GM21786 (cell line): ENCODE measurements at regions not wholly inside any gene's neighbourhood (a gene's known extent, or its start where the extent isn't known, plus 50 kb on each side); places are given as distances from the start of the nearest gene placed in this dataset.
A peak's percentile ranks its signal among the peaks of the same experiment; 100 is the strongest.
"Not testable (repeated sequence)": the region's sequence is repeated elsewhere in the genome, so short reads cannot be mapped to it uniquely, and the experiment has no call there.

Experiments
- ATAC-seq: cut with Tn5 transposase; IDR thresholded peaks from one replicate; pipeline ENCODE4 v1.9.1; 2021; ENCODE audit not compliant: unreplicated experiment

- ATAC-seq, result no peak
Observed at GRCh38 chr4:38413524-38414341, 250.3 kb upstream of the KLF3 start.

GRCh38 chr4:38414410-38414809 is 249.6 kb upstream of the KLF3 start:
- ATAC-seq, result no peak

GRCh38 chr4:38415682-38416081 is 248.3 kb upstream of the KLF3 start:
- no peak for ATAC-seq

- ATAC-seq, result no peak
Observed at GRCh38 chr4:38416450-38417014, 247.5 kb upstream of the KLF3 start.

- ATAC-seq, result not testable (repeated sequence)
Observed at GRCh38 chr4:38420254-38420653, 243.7 kb upstream of the KLF3 start.

GRCh38 chr4:38422850-38423249 is 241.1 kb upstream of the KLF3 start:
- no peak for ATAC-seq

- ATAC-seq, result no peak
Observed at GRCh38 chr4:38424151-38424871, 239.7 kb upstream of the KLF3 start.

GRCh38 chr4:38426532-38426931 is 237.5 kb upstream of the KLF3 start:
- ATAC-seq, result no peak

- no peak for ATAC-seq
Observed at GRCh38 chr4:38430841-38431240, 233.2 kb upstream of the KLF3 start.

- ATAC-seq, result no peak
Observed at GRCh38 chr4:38442073-38442788, 221.8 kb upstream of the KLF3 start.

- no peak for ATAC-seq
Observed at GRCh38 chr4:38449506-38450174, 214.4 kb upstream of the KLF3 start.

GRCh38 chr4:38452009-38452408 is 212.0 kb upstream of the KLF3 start:
- no peak for ATAC-seq

GRCh38 chr4:38452542-38452941 is 211.5 kb upstream of the KLF3 start:
- ATAC-seq, result no peak

- ATAC-seq, result no peak
Observed at GRCh38 chr4:38453253-38453881, 210.6 kb upstream of the KLF3 start.

- ATAC-seq, result no peak
Observed at GRCh38 chr4:38454284-38454683, 209.7 kb upstream of the KLF3 start.

GRCh38 chr4:38455092-38455862 is 208.7 kb upstream of the KLF3 start:
- peak; percentile 74 for ATAC-seq

GRCh38 chr4:38456096-38456495 is 207.9 kb upstream of the KLF3 start:
- no peak for ATAC-seq

- no peak for ATAC-seq
Observed at GRCh38 chr4:38461342-38461741, 202.7 kb upstream of the KLF3 start.

- no peak for ATAC-seq
Observed at GRCh38 chr4:38462367-38463055, 201.5 kb upstream of the KLF3 start.
